Fibroblast of lung (primary cell): ENCODE measurements at regions not wholly inside any gene's neighbourhood (a gene's known extent, or its start where the extent isn't known, plus 50 kb on each side); places are given as distances from the start of the nearest gene placed in this dataset.

Source experiments
- EZH2 ChIP-seq: IDR thresholded peaks from 2 replicates; pipeline ENCODE4 v1.5.1; 2012; ENCODE audit warnings: low read length, control low read depth, mild to moderate bottlenecking; ENCODE audit errors: missing control alignments
- TF ChIP-seq, protein P1 (sequence below), 2 donors: IDR thresholded peaks in 1 of 2; conservative IDR thresholded peaks in 1 of 2; 1 replicate in 1 of 2; 2 replicates in 1 of 2; pipeline ENCODE4 v1.5.1; 2011 to 2012; ENCODE audit warnings: low read length in 2 of 2, control low read depth in 1 of 2, inconsistent platforms in 1 of 2, low read depth in 1 of 2, mild to moderate bottlenecking in 1 of 2

DNA sequence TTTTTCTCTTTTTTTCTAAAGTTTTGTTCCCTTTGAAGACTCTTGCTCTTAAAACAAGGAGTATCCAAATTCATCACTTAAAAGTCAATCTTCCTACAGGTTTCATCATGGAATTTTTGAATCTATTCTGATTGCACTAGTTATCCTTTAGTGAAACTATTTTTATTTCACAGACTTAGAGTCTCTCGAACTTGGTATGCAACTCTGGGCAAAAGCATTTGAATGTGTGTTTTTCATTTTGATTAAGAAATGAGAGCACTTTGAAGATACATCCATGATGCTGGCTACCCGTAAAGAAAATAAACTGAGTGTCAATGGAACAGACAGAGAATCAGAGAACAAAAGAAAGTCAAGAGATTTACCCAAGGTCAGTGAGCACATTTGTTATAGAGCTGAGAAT lies 586.5 kb downstream of the EPM2A start:
- TF ChIP-seq, protein P1, sequence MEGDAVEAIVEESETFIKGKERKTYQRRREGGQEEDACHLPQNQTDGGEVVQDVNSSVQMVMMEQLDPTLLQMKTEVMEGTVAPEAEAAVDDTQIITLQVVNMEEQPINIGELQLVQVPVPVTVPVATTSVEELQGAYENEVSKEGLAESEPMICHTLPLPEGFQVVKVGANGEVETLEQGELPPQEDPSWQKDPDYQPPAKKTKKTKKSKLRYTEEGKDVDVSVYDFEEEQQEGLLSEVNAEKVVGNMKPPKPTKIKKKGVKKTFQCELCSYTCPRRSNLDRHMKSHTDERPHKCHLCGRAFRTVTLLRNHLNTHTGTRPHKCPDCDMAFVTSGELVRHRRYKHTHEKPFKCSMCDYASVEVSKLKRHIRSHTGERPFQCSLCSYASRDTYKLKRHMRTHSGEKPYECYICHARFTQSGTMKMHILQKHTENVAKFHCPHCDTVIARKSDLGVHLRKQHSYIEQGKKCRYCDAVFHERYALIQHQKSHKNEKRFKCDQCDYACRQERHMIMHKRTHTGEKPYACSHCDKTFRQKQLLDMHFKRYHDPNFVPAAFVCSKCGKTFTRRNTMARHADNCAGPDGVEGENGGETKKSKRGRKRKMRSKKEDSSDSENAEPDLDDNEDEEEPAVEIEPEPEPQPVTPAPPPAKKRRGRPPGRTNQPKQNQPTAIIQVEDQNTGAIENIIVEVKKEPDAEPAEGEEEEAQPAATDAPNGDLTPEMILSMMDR (conservative IDR thresholded peaks at IDR 0.05 in 1 of 2, IDR thresholded peaks at IDR 0.05 in 1 of 2; ENCODE audit: low read depth in 1 of 2, low read length in 2 of 2) = no peak
- TF ChIP-seq EZH2 = no peak
